IMR-90 (cell line): ENCODE measurements at regions not wholly inside any gene's neighbourhood (a gene's known extent, or its start where the extent isn't known, plus 50 kb on each side); places are given as distances from the start of the nearest gene placed in this dataset.

Source experiments
- ATAC-seq: fragments of 200-7000 bp; cut with Tn5 transposase; 2 replicates; pipeline ENCODE4 v1.9.1; 2020; ENCODE audit warnings: low read depth, mild to moderate bottlenecking, moderate library complexity
- BruUV-seq: library from RNA; stranded (reverse); fragments of 400-500 nt; replicated peaks from 2 replicates; lab custom pipeline; 2021; lab: Mats Ljungman, UMichigan
- CTCF ChIA-PET: fragments of 300-600 bp; formaldehyde crosslinking; extraction: SDS; loops from one replicate; lab custom pipeline; 2021; ENCODE audit warnings: antibody characterized with exemption; lab: Yijun Ruan, JAX
- POLR2A ChIA-PET: fragments of 300-600 bp; sonication (Branson Sonifier 250); formaldehyde crosslinking; loops from one replicate; lab custom pipeline; 2022; ENCODE audit warnings: antibody characterized with exemption; ENCODE audit not compliant: unreplicated experiment; lab: Charles Lee
- DNase-seq: peaks from one replicate; pipeline ENCODE4 v3.0.0; 2013
- H2AFZ ChIP-seq: replicated peaks from 2 replicates; pipeline ENCODE3; 2013; ENCODE audit warnings: low read length, mild to moderate bottlenecking; ENCODE audit not compliant: poor library complexity
- H2AK5ac ChIP-seq: 2 replicates; pipeline ENCODE4 v1.6.1; 2013; ENCODE audit warnings: low read depth, low read length, inconsistent platforms
- H2AK9ac ChIP-seq: replicated peaks from 2 replicates; pipeline ENCODE3; 2013; ENCODE audit warnings: mild to moderate bottlenecking, low read depth, low read length, moderate library complexity; ENCODE audit not compliant: poor library complexity
- H2BK120ac ChIP-seq: 2 replicates; pipeline ENCODE4 v1.6.1; 2013; ENCODE audit warnings: low read depth, low read length, inconsistent platforms
- H2BK15ac ChIP-seq: 3 replicates; pipeline ENCODE4 v1.6.1; 2013; ENCODE audit warnings: low read depth, low read length, inconsistent platforms
- H2BK20ac ChIP-seq: 2 replicates; pipeline ENCODE4 v1.6.1; 2013; ENCODE audit warnings: low read depth, mild to moderate bottlenecking, inconsistent platforms, low read length, moderate library complexity
- H2BK5ac ChIP-seq: 2 replicates; pipeline ENCODE4 v1.6.1; 2013; ENCODE audit warnings: mild to moderate bottlenecking, low read depth, low read length, inconsistent platforms; ENCODE audit not compliant: poor library complexity, severe bottlenecking
- H3K14ac ChIP-seq: replicated peaks from 2 replicates; pipeline ENCODE4 v1.6.1; 2013; ENCODE audit warnings: low read depth, low read length, inconsistent platforms
- H3K18ac ChIP-seq: 2 replicates; pipeline ENCODE4 v1.6.1; 2013; ENCODE audit warnings: low read depth, low read length, control low read depth
- H3K23ac ChIP-seq: 2 replicates; pipeline ENCODE4 v1.6.1; 2013; ENCODE audit warnings: low read depth, low read length, inconsistent platforms
- H3K27ac ChIP-seq: 2 replicates; pipeline ENCODE4 v1.5.1; 2013; ENCODE audit warnings: mild to moderate bottlenecking, control low read depth, low read length; ENCODE audit not compliant: insufficient read depth
- H3K27me3 ChIP-seq: 2 replicates; pipeline ENCODE4 v1.6.1; 2013; ENCODE audit warnings: low read length; ENCODE audit not compliant: control insufficient read depth, insufficient read depth
- H3K36me3 ChIP-seq: 2 replicates; pipeline ENCODE4 v1.6.1; 2013; ENCODE audit warnings: low read length, mixed read lengths; ENCODE audit not compliant: control insufficient read depth, insufficient read depth
- H3K4ac ChIP-seq: 2 replicates; pipeline ENCODE4 v1.6.1; 2013; ENCODE audit warnings: low read depth, low read length, inconsistent platforms
- H3K4me1 ChIP-seq: 2 replicates; pipeline ENCODE4 v1.6.1; 2013; ENCODE audit warnings: low read length, mixed read lengths; ENCODE audit not compliant: control insufficient read depth, insufficient read depth
- H3K4me2 ChIP-seq: 2 replicates; pipeline ENCODE4 v1.6.1; 2013; ENCODE audit warnings: low read depth, mild to moderate bottlenecking, control low read depth, low read length, moderate library complexity
- H3K4me3 ChIP-seq: 2 replicates; pipeline ENCODE4 v1.5.1; 2013; ENCODE audit warnings: low read depth, mild to moderate bottlenecking, control low read depth, low read length, moderate library complexity; ENCODE audit not compliant: insufficient read depth
- H3K56ac ChIP-seq: 2 replicates; pipeline ENCODE4 v1.6.1; 2013; ENCODE audit warnings: low read length, inconsistent platforms; ENCODE audit not compliant: insufficient read depth; ENCODE audit errors: extremely low read depth
- H3K79me1 ChIP-seq, 2 experiments: 2 replicates each; pipeline ENCODE4 v1.6.1; 2013; ENCODE audit warnings: low read length in 2 of 2, inconsistent platforms in 1 of 2, low read depth in 1 of 2
- H3K9ac ChIP-seq: 2 replicates; pipeline ENCODE4 v1.6.1; 2013; ENCODE audit warnings: low read depth, low read length, control low read depth
- H3K9me1 ChIP-seq: 2 replicates; pipeline ENCODE4 v1.6.1; 2013; ENCODE audit warnings: low read length, inconsistent platforms; ENCODE audit not compliant: insufficient read depth
- H3K9me3 ChIP-seq: 2 replicates; pipeline ENCODE4 v1.6.1; 2013; ENCODE audit warnings: low read length; ENCODE audit not compliant: control insufficient read depth, insufficient read depth
- H4K20me1 ChIP-seq: 2 replicates; pipeline ENCODE4 v1.6.1; 2013; ENCODE audit warnings: low read length, inconsistent platforms; ENCODE audit not compliant: insufficient read depth
- H4K5ac ChIP-seq: 2 replicates; pipeline ENCODE4 v1.6.1; 2013; ENCODE audit warnings: mild to moderate bottlenecking, low read depth, low read length, control low read depth
- H4K8ac ChIP-seq, 2 experiments: 2 replicates each; pipeline ENCODE4 v1.6.1; 2013; ENCODE audit warnings: low read depth in 2 of 2, low read length in 2 of 2, control low read depth in 1 of 2, inconsistent platforms in 1 of 2
- H4K91ac ChIP-seq: 2 replicates; pipeline ENCODE4 v1.6.1; 2013; ENCODE audit warnings: low read depth, low read length, inconsistent platforms; ENCODE audit not compliant: insufficient read depth
- BHLHE40 ChIP-seq: fragments of 150-350 bp; IDR thresholded peaks from 2 replicates; pipeline ENCODE4 v1.6.1; 2016; ENCODE audit warnings: mild to moderate bottlenecking, low read depth, low read length
- MAFK ChIP-seq: IDR thresholded peaks from 2 replicates; pipeline ENCODE4 v1.6.1; 2012; ENCODE audit warnings: low read depth, low read length, improper control_type of control experiment
- MAZ ChIP-seq: IDR thresholded peaks from 2 replicates; pipeline ENCODE4 v1.6.1; 2012; ENCODE audit warnings: low read depth, mild to moderate bottlenecking, low read length, improper control_type of control experiment, moderate library complexity, borderline replicate concordance
- MXI1 ChIP-seq: IDR thresholded peaks from 2 replicates; pipeline ENCODE4 v1.6.1; 2012; ENCODE audit warnings: low read depth, mild to moderate bottlenecking, low read length, moderate library complexity, borderline replicate concordance
- RAD21 ChIP-seq: IDR thresholded peaks from 2 replicates; pipeline ENCODE4 v1.6.1; 2012; ENCODE audit warnings: low read length, improper control_type of control experiment
- WGBS, 2 experiments: methylation state at CpG; one replicate each; pipeline versions ENCODE4 v1.1.5 to v1.1.7; 2013; ENCODE audit warnings: missing lambda C conversion rate in 2 of 2; ENCODE audit not compliant: insufficient read length in 1 of 2; ENCODE audit errors: extremely low coverage in 2 of 2; 5-methylcytosine and 5-hydroxymethylcytosine counted together
- dilution Hi-C: fragments of 300-500 bp; cut with HindIII; formaldehyde crosslinking; loops from one replicate; pipeline ENCODE4 v1.14.3; 2018; ENCODE audit warnings: low sequenced_read_pairs; ENCODE audit not compliant: unreplicated experiment
- in situ Hi-C: fragments of 300-500 bp; cut with MboI; formaldehyde crosslinking; loops from 3 replicates; pipeline ENCODE4 v1.14.3; 2019; ENCODE audit warnings: low sequenced_read_pairs, inconsistent platforms, mixed read lengths
- intact Hi-C: fragments of 100-400 bp; cut with micrococcal nuclease; formaldehyde crosslinking; loops from 2 replicates; pipeline ENCODE4 v1.10.0; 2022

DNA sequence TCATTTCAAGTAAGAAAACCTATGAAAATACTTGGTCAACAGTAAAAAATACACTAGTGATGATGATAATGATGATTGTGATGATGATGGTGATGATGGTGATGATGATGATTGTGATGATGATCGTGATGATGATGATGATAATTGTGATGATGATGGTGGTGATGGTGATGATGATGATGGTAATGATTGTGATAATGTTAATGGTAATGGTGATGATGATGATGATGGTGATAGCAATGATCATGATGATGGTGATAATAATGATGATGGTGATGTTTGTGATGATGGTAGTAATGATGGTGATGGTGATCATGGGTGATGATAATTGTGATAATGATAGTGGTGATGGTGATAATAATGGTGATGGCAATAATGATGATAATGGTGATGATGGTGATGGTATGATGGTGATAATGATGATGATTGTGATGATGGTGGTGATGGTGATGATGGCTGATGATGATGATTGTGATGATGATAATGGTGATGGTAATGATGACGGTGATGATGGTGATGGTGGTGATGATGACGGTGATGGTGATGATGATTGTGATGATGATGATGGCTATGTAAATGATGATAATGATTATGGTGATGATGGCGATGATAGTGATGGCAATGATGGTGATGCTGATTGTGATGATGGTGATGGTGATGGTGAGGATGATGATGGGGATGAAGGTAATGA lies 62.1 kb downstream of the VCX3A start:
- no peaks in the 10 kb centered on the region for H3K27me3 ChIP-seq

More for the DNA sequence above, 62.1 kb downstream of the VCX3A start:
- no TSS peak for BruUV-seq
- no peak overlapping the region for H4K8ac ChIP-seq
- intact Hi-C loops (no loop called here), dilution Hi-C loops (no loop called here), in situ Hi-C loops (no loop called here)
- POLR2A ChIA-PET = no interaction called here
- no peaks in the 10 kb centered on the region for H3K9me1 ChIP-seq
- H4K91ac ChIP-seq = no peak overlapping the region
- no peak overlapping the region for H3K4me2 ChIP-seq
- H3K36me3 ChIP-seq = no peaks in the 10 kb centered on the region
- H3K14ac ChIP-seq = no peak overlapping the region
- WGBS, 2 experiments = 74 to 100% methylated on average over 1 to 4 of the region's 4 CpGs
- no peak overlapping the region for H2BK120ac ChIP-seq
- no peak overlapping the region for H3K23ac ChIP-seq
- no peaks in the 10 kb centered on the region for H3K79me1 ChIP-seq
- no peak overlapping the region for H4K5ac ChIP-seq
- H4K20me1 ChIP-seq = no peaks in the 10 kb centered on the region
- no peak overlapping the region for H3K4ac ChIP-seq
- no peak overlapping the region for H3K18ac ChIP-seq
- no peak overlapping the region for H3K4me3 ChIP-seq
- DNase-seq (no peak), ATAC-seq (no peak)
- no peak overlapping the region for H2BK15ac ChIP-seq
- no peak overlapping the region for H2BK20ac ChIP-seq
- no peak for TF ChIP-seq RAD21
- TF ChIP-seq MAZ = no peak
- TF ChIP-seq MAFK = no peak
- no peak for TF ChIP-seq BHLHE40
- no peak for TF ChIP-seq MXI1
- no peaks in the 10 kb centered on the region for H3K4me1 ChIP-seq
- H3K27ac ChIP-seq = no peak overlapping the region
- no peak overlapping the region for H3K9ac ChIP-seq
- H3K9me3 ChIP-seq = peaks cover 9% of the 10 kb centered on the region
- H2AK5ac ChIP-seq = no peak overlapping the region
- H3K56ac ChIP-seq = no peak overlapping the region
- CTCF ChIA-PET = no interaction called here
- H2AK9ac ChIP-seq = no peak overlapping the region
- no peak overlapping the region for H2AFZ ChIP-seq
- no peak overlapping the region for H2BK5ac ChIP-seq
